IPS DF 19.7 (cell line): ENCODE measurements at regions not wholly inside any gene's neighbourhood (a gene's known extent, or its start where the extent isn't known, plus 50 kb on each side); places are given as distances from the start of the nearest gene placed in this dataset.

Experiments used
- DNase-seq: peaks from one replicate; pipeline ENCODE4 v3.0.0-alpha.2; 2013; ENCODE audit warnings: low read depth, low spot score

GRCh38 chr17:70787721-70788300 is 618.5 kb downstream of the KCNJ2 start:
- no peak for DNase-seq

GRCh38 chr17:70791748-70792443 is 622.6 kb downstream of the KCNJ2 start:
- no peak for DNase-seq

- DNase-seq = no peak
Observed at GRCh38 chr17:70794738-70795137, 625.4 kb downstream of the KCNJ2 start.

GRCh38 chr17:70795620-70796019 is 626.3 kb downstream of the KCNJ2 start:
- DNase-seq = no peak

DNA sequence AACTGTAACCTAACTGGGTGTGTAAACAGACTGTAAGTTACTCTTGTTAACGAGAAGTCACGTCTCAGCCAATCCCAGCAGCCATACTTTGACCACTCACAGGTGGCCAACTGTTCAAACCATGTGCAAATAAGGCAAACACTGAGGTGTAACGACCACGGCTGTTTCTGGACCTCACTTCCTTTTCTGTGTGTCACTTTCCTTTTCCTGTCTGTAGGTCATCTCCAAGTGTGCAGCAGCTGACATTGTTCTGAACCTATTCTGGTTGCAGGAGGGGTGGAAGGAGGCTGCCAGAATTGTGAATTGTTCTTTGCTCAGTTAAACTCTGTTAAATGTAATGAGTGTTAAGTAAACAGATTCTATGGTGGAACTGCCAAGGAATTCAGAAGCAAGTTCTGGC is 627.4 kb downstream of the KCNJ2 start:
- DNase-seq = no peak

DNA sequence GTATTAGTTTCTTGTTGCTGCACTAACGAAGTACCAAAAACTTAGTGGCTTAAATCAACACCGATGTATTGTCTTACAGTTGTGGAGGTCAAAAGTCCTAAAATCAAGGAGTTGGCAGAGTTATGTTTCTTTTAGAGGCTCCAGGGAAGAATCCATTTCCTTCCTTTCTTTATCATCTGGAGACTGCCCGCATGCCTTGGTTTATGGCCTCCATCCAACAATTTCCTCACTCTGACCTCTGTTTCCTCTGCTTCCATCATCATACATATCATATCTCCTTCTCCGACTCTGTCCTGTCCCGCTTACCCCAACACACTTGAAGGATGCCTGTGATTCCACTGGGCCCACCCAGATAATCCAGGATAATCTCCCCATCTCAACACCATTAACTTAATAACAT is 627.8 kb downstream of the KCNJ2 start:
- no peak for DNase-seq

- DNase-seq = no peak
Observed at GRCh38 chr17:70804161-70804560, 634.8 kb downstream of the KCNJ2 start.

- DNase-seq = peak; percentile 15
Observed at GRCh38 chr17:70808596-70808995, 639.3 kb downstream of the KCNJ2 start.

DNA sequence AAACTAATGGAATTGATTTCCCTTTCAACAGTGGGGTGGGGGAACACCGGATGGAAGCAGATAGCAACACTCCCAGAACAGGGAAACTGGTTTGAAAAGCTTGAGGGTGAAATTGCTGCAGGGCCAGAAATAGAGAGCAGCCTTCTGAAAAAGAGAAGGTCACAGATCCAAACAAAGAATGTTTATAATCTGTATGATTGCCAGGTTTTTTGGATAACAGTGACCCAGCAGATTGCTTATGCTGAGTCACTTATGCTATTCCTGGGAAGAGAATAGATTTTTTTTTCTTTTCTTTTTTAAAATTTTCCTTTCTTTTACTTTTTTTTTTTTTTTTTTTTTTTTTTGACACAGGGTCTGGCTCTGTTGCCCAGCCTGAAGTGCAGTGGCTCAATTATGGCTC is 641.3 kb downstream of the KCNJ2 start:
- DNase-seq = no peak

- DNase-seq = no peak
Observed at GRCh38 chr17:70813355-70813930, 644.1 kb downstream of the KCNJ2 start.

GRCh38 chr17:70819183-70819582 is 649.9 kb downstream of the KCNJ2 start:
- DNase-seq = no peak

DNA sequence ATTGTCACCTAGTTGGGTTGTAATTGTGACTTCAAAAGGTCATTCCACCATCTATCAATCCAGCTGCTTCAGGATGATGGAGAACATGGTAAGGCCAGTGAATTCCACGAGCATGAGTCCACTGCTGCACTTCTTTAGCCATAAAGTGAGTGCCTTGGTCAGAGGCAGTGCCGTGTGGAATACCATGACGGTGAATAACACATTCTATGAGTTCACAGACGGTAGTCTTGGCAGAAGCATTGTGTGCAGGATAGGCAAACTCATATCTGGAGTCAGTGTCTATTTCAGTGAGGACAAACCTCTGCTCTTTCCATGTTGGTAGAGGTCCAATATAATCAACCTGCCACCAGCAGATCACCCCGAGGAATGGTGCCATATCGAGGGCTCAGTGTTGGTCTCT is 650.9 kb downstream of the KCNJ2 start:
- DNase-seq = no peak

GRCh38 chr17:70825321-70826125 is 656.2 kb downstream of the KCNJ2 start:
- no peak for DNase-seq

DNA sequence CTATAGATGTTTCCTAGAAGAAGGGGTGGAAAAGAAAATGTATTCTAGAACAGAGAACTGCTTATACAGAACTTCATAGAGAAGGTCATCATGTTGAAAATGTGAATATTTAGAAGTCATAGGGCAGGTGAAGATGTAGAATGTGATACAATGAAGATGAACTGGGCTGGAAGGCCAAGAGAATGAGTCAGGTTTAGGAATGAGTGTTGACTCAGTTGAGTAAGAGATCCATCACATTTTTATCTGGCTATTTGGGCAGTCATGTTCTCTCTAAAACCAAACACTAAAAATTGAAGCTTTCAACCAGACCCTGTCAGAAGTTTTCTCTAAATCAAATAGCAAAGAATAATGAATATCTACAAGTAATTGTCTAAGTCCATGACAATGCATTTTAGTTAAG is 660.5 kb downstream of the KCNJ2 start:
- DNase-seq = no peak

- no peak for DNase-seq
Observed at GRCh38 chr17:70834039-70834438, 664.7 kb downstream of the KCNJ2 start.

- DNase-seq = no peak
Observed at GRCh38 chr17:70848785-70849184, 679.5 kb downstream of the KCNJ2 start.

DNA sequence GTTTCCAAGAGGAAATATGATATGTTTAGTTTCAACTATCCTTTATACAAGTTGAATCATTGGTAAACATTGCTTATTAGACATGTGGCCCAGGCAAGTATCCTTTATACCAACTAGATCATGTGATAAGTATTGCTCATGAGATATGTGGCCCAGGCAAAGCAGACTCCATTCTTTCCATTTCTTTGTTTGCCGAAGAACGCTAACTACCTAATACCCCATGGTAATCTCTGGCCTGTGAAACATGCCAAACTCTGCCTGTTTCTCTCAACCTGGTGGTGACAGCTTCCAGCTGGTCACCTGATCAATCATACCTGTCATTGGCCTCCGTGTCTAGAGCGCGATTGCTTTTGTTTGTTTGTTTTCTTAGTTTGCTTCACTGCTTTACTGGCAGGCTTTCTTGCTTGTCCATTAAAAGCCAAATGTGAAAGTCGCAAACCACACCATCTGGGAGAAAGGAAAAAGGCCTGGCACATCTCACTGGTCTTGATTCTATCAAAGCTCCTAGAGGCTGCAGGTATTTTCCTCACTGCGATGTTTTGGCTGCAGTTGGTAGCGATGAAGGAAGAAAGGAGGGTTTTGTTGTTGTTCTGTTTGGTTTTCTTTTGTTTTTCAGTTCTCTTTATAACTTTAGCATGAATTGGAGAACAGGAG is 686.2 kb downstream of the KCNJ2 start:
- DNase-seq = no peak

DNA sequence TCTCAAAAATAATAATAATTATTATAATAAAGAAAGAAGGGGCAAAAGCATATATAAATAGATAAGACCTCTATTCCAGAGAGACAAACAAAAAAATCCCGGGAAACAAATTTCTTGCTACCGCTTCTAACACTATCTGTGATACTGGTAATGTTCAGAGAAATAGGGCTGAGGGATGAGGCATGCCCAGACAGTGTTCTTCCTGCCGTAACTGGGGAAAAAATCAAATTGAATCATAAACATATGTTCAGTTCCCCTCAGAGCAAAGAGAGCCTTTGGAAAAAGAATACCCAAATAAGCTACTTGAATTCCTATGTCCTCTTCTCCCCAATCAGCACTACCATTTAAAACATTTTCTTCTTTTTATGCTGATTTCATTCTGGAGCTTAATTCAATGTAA is 688.0 kb downstream of the KCNJ2 start:
- no peak for DNase-seq

- no peak for DNase-seq
Observed at GRCh38 chr17:70859829-70860228, 690.5 kb downstream of the KCNJ2 start.

GRCh38 chr17:70862295-70862694 is 693.0 kb downstream of the KCNJ2 start:
- no peak for DNase-seq

DNA sequence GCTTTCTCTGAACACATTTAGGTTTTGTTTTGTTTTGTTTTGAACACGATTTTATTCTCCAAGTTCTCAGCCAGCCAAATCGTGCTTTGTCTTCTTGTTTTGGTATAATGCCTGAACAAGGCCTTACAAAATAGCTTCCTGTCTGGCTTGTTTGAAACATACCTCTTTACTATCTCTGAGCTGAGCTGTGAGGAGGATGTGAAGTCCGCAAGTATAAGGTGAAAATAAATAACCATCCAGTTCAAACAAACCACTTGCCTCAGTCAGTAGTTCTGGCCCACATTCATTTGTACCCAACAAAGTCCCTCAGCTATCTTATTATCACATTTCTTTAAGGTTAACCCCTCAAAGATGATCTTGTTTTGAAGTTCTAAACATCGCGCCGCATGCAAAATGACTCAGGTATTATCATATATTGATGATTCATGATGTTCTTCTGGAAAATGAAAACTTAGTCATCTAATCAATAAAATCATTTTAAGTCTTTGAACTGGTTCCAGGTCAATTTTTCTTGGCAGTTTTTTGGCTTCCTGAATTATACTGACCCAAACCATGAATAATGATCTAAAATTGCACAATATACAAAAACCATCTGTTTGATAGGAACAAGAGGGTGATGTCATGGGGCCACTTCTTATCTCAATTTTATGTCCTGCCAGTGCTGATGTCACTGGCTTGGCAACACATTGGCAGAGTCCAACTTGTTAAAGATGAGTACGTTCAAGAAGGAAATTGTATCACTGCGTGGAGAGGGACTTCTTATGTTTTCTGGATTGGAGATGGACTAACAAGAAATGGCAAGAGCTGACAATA is 694.3 kb downstream of the KCNJ2 start:
- DNase-seq = no peak
